Skin epidermis (tissue), 12 donors: ENCODE measurements at regions not wholly inside any gene's neighbourhood (a gene's known extent, or its start where the extent isn't known, plus 50 kb on each side); places are given as distances from the start of the nearest gene placed in this dataset.

Experiments
- H3K27ac ChIP-seq, 21 experiments: fragments of 200-600 bp; sonication (generic) in 11 of 21; one replicate each; pipeline ENCODE4 v1.5.0; 2020; ENCODE audit warnings: mild to moderate bottlenecking in 3 of 21, inconsistent platforms in 2 of 21, moderate library complexity in 2 of 21
- H3K4me3 ChIP-seq, 7 experiments: fragments of 200-600 bp; sonication (generic) in 2 of 7; one replicate each; pipeline ENCODE4 v1.5.0; 2020; ENCODE audit warnings: inconsistent platforms in 2 of 7, mild to moderate bottlenecking in 2 of 7, moderate library complexity in 1 of 7

- Histone ChIP-seq H3K27ac (no peak overlapping the region), H3K4me3 (no peak overlapping the region)
Observed at GRCh38 chr4:107130157-107130556, 94.0 kb upstream of the DKK2 start.

DNA sequence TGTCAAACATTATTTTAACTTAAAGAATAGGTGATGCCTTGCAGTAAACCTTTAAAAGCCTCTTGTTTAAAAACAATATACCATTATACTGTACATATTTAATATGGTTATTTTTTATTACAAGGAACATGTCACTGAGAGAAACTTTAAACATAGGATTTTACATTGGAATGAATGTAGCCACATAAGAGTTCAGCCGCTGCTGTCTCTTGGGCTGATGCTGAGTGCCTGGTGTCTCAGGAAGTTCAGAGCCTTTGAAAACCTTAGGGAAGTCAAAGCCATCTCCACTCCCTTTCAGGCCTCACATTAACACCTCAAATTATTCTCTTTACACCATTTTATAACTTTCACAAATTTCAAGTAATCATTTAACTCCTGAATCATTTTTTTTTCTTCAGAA lies 93.5 kb upstream of the DKK2 start:
- H3K27ac ChIP-seq = no peak overlapping the region

GRCh38 chr4:107129076-107129475 lies 93.0 kb upstream of the DKK2 start:
- no peak overlapping the region for H3K27ac ChIP-seq

More for the DNA sequence above, 93.5 kb upstream of the DKK2 start:
- no peak overlapping the region for H3K4me3 ChIP-seq

GRCh38 chr4:107128116-107128515 lies 92.0 kb upstream of the DKK2 start:
- Histone ChIP-seq H3K4me3 (no peak overlapping the region), H3K27ac (no peak overlapping the region)

More at GRCh38 chr4:107129076-107129475, 93.0 kb upstream of the DKK2 start:
- H3K4me3 ChIP-seq = no peak overlapping the region

- Histone ChIP-seq H3K4me3 (no peak overlapping the region), H3K27ac (no peak overlapping the region)
Observed at GRCh38 chr4:107125496-107125895, 89.4 kb upstream of the DKK2 start.

GRCh38 chr4:107122736-107123135 lies 86.6 kb upstream of the DKK2 start:
- Histone ChIP-seq H3K27ac (no peak overlapping the region), H3K4me3 (no peak overlapping the region)

- Histone ChIP-seq H3K27ac (peak overlapping the region in 2 of 21 experiments; percentile 5), H3K4me3 (no peak overlapping the region)
Observed at GRCh38 chr4:107120661-107121060, 84.5 kb upstream of the DKK2 start.

DNA sequence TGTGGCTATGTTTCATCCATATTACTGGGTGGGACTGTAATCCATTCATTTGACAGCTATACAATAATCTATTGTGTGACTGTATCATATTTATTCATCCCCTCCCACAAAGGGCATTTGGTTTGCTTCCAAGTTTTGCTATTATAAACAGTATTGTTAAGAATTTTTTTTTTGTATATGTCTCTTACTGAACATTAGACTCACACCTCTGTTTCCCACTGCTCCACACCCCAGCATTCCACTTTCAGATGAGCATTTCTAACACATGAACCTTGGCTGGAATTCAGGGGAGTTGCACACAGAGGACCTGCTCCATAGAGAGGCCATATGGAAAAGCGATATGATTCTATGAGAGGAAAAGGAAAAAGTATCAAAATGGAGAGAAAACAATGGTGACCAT lies 81.6 kb upstream of the DKK2 start:
- H3K4me3 ChIP-seq = no peak overlapping the region

DNA sequence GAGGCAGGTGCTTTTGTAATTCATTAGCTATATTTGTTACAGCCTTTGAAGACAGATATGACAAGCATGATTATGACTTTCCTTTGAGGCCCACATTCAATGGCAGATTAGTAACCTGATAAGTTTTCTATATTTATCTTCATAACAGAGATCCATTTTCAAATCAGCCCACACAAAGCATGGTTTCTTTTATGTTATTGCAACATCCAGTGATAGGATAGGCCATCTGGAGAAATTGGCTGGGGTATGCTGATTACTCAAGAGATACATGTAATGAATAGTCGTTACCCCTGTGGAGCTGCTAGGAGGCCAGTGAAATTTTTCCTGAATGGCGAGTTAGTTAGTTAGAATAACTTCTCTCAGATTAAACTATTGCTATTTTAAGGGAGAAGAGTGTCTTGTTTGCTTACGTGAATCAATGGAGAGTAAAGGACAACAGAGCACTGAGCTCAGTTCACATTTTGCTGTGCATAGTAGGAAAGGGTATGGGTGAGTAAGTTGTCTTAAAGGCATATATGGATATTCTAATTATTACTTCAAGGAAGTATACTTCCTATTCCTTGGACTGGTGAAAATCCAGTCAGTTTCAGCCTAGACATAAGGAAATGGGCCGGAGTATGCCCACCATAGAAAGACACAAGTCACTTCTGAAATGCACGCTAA lies 79.2 kb upstream of the DKK2 start:
- H3K27ac ChIP-seq = no peak overlapping the region
- no peak overlapping the region for H3K4me3 ChIP-seq

More for the DNA sequence above, 81.6 kb upstream of the DKK2 start:
- no peak overlapping the region for H3K27ac ChIP-seq

GRCh38 chr4:107114059-107114458 lies 77.9 kb upstream of the DKK2 start:
- Histone ChIP-seq H3K27ac (no peak overlapping the region), H3K4me3 (no peak overlapping the region)

- Histone ChIP-seq H3K4me3 (no peak overlapping the region), H3K27ac (no peak overlapping the region)
Observed at GRCh38 chr4:107098401-107098800, 62.3 kb upstream of the DKK2 start.

- no peak overlapping the region for H3K27ac ChIP-seq
- H3K4me3 ChIP-seq = no peak overlapping the region
Observed at GRCh38 chr4:107094976-107095375, 58.9 kb upstream of the DKK2 start.

DNA sequence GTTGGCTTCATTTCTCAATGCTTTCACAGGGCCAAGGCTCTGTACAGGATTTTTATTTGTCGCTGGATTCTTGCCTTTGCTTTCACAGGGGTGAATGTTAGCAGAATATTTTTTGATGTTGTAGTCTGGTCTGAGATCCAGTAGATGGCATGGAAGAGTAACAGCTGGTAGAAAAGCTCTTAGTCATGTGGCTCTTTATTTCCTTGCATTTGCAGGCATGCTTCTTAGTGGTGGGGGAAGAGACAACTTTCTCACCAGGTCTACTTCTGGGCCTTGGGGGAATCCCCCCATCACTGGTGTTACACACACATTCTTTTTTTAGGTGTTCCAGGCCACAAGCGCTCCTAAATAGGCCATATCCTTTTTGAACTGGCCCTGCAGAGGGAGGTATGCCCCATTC lies 58.2 kb upstream of the DKK2 start:
- Histone ChIP-seq H3K4me3 (no peak overlapping the region), H3K27ac (no peak overlapping the region)
